Activated CD4-positive, alpha-beta T cell treated with anti-CD3 and anti-CD28 coated beads, Interleukin-2, amount 50 U/mL, for 16 hours (primary cell): ENCODE measurements at regions not wholly inside any gene's neighbourhood (a gene's known extent, or its start where the extent isn't known, plus 50 kb on each side); places are given as distances from the start of the nearest gene placed in this dataset.

ENCODE experiments used
- DNase-seq: peaks from one replicate; pipeline ENCODE4 v3.0.0-alpha.2; 2020

GRCh38 chr10:35745617-35746403, 103.7 kb upstream of the FZD8 start:
- DNase-seq = no peak

GRCh38 chr10:35743851-35744250, 101.8 kb upstream of the FZD8 start:
- DNase-seq = no peak

DNA sequence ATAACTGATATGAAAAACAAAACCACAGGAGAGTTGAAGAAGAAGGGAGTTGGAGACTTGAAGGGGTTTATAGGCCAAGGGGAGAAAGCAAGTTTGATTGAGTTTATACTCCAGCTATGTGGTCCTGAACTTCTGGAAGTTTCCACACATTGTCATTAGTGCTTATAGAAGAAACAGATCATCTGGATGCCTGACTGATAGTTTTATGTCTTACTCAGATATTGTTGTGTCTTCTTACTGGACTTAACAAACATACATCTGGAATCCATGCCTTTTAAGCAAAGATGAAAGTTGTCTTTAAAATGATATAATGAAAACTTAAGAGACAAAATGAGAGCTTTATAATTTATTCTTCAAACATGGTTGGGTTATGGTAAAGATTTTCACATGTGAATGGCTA, 101.3 kb upstream of the FZD8 start:
- DNase-seq = no peak

GRCh38 chr10:35739998-35740397, 97.9 kb upstream of the FZD8 start:
- no peak for DNase-seq

GRCh38 chr10:35735412-35735811, 93.3 kb upstream of the FZD8 start:
- DNase-seq = no peak

- DNase-seq = no peak
Measured at GRCh38 chr10:35731828-35732227, 89.7 kb upstream of the FZD8 start.

GRCh38 chr10:35728341-35728740, 86.2 kb upstream of the FZD8 start:
- no peak for DNase-seq

GRCh38 chr10:35726846-35727245, 84.8 kb upstream of the FZD8 start:
- no peak for DNase-seq

GRCh38 chr10:35723992-35724391, 81.9 kb upstream of the FZD8 start:
- no peak for DNase-seq

GRCh38 chr10:35723059-35723458, 81.0 kb upstream of the FZD8 start:
- DNase-seq = no peak

DNA sequence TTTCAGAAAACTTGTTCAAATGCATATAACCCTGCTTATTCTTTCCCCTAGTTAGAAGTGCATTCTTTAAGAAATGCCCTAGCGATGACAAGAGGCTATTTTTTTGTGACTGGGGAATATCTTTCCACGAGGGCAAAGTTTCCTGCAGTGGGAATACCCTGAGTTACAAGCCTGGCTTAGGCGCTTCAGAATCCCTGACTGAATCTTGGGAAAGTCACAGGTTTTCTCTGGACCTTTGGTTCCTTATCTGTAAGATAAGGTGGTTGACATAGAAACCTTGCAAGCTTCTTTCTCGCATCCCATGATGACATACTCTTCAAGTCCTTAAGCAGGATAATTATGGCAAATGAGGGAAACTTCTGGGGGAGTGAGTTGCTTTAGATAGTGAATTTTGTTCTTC, 80.5 kb upstream of the FZD8 start:
- no peak for DNase-seq

- DNase-seq = no peak
Measured at GRCh38 chr10:35722226-35722625, 80.1 kb upstream of the FZD8 start.

DNA sequence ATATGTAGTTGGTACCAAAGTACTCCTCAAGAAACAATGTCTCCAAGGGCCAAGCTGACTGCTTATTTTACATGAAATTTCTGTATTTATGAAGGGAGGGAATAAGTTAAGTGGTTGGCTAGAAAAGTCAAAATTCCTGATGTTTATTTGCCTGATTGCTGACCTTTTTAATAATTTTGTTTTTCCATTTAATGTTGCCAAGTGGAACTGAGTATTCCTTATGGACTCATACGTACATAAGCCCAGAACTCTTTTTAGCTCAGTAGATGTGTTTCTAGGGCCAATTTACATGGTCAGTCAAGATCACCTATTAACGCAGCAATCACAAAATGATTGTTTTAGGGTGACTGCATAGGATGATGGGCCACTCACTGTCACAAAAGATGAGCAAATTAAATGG, 78.3 kb upstream of the FZD8 start:
- no peak for DNase-seq

GRCh38 chr10:35716776-35717175, 74.7 kb upstream of the FZD8 start:
- no peak for DNase-seq

DNA sequence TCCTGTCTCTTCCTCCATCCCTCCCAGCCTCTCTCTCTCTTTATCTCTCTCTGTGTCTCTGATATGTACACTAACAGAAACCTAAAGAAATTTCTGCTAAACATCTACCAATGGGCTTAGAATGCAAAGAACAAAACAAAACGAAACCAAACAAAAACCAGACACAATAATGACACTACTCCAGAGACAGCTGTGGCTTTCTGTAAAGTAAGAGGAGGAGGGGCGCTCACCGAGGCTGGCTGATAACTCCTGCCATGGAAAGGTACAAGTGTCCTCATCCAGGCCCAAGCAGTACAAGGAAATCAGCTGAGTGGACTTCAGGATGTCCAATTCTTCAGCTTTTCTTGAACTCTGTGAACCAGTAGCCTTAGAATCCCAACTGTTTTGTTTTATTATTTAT, 70.4 kb upstream of the FZD8 start:
- no peak for DNase-seq

GRCh38 chr10:35711615-35712411, 69.7 kb upstream of the FZD8 start:
- no peak for DNase-seq

GRCh38 chr10:35707642-35708425, 65.7 kb upstream of the FZD8 start:
- no peak for DNase-seq

- no peak for DNase-seq
Measured at GRCh38 chr10:35706959-35707358, 64.9 kb upstream of the FZD8 start.

- DNase-seq = no peak
Measured at GRCh38 chr10:35705671-35706070, 63.6 kb upstream of the FZD8 start.

DNA sequence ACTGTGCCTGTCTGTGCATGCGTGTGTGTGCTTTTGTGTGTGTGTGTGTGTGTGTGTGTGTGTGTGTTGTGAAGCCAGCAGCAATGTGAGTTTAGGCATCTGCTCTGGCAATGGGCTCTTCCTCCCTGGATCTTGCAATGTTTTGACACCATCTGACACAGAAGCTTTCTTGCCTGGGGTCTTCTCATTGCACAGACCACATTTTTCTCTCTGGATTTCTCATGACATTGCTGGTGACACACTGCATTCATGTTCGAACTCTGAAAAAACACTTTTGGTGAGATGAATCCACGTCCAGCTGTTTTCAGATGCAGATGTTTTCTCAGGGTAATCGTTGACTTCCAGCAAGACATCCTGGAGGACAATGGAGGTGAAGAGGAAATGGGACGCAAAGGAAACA, 63.0 kb upstream of the FZD8 start:
- DNase-seq = no peak

GRCh38 chr10:35704401-35704800, 62.3 kb upstream of the FZD8 start:
- DNase-seq = no peak

- DNase-seq = no peak
Measured at GRCh38 chr10:35700487-35700882, 58.4 kb upstream of the FZD8 start.

GRCh38 chr10:35699848-35700486, 57.9 kb upstream of the FZD8 start:
- DNase-seq = no peak
